ENCODE measurements at regions not wholly inside any gene's neighbourhood (a gene's known extent, or its start where the extent isn't known, plus 50 kb on each side); places are given as distances from the start of the nearest gene placed in this dataset.

- TF ChIP-seq RAD21 (IDR thresholded peaks at IDR 0.05 in 1 of 2, conservative IDR thresholded peaks at IDR 0.05 in 1 of 2; ENCODE audit: low read depth in 2 of 2, low read length in 2 of 2) = no peak
- TF ChIP-seq JUND (IDR thresholded peaks at IDR 0.05; ENCODE audit: low read length) = no peak
- no peak for TF ChIP-seq CEBPB (IDR thresholded peaks at IDR 0.05; ENCODE audit: low read depth, low read length)
- no peak for TF ChIP-seq CTCF (IDR thresholded peaks at IDR 0.05; ENCODE audit: control extremely low read depth in 1 of 3, insufficient read depth in 1 of 3, low read depth in 1 of 3, low read length in 3 of 3)
- TF ChIP-seq EGR1 (IDR thresholded peaks at IDR 0.05; ENCODE audit: borderline replicate concordance, low read depth, low read length) = no peak
- no peak for TF ChIP-seq E2F6 (IDR thresholded peaks at IDR 0.05)
- no peak for TF ChIP-seq ZNF274 (IDR thresholded peaks at IDR 0.05; ENCODE audit: borderline replicate concordance, extremely low read depth, low read length)
These were observed 113.6 kb downstream of the MRPL39 start for GRCh38 chr21:25493722-25494121.
